ENCODE measurements at regions not wholly inside any gene's neighbourhood (a gene's known extent, or its start where the extent isn't known, plus 50 kb on each side); places are given as distances from the start of the nearest gene placed in this dataset.

DNA sequence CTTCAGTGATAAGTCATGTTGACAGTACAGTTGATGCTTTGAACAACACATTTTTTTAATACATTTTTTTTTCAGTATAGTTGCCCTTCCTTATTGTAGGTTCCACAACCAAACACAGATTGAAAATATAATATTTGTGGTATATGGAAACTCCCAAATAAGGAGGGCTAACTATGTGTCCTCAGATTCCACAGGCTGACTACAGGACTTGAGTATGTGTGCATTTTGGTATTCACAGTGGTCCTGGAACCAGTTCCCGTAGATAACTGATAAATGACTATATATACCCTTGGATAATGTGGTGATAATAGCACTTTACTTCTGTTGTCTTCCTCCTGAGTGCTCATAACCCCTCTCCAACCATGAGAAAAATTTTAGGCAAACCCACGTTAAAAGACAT, 111.6 kb upstream of the NUDT6 start:
- Histone ChIP-seq H3K9ac (no peak overlapping the region), H3F3A (replicated peaks; ENCODE audit: insufficient read depth) (no peaks in the 10 kb centered on the region), H3K79me2 (ENCODE audit: insufficient read depth) (no peaks in the 10 kb centered on the region; the same call in 1 of the 2 replicates), H3K4me1 (ENCODE audit: control insufficient read depth in 1 of 2, insufficient read depth in 2 of 2, low read depth in 1 of 2, low read length in 1 of 2) (no peaks in the 10 kb centered on the region), H3K36me3 (replicated peaks in 1 of 2; ENCODE audit: control insufficient read depth in 1 of 2, insufficient read depth in 2 of 2, low read length in 1 of 2) (peaks cover 0 to 18% of the 10 kb centered on the region in 2 experiments), H3K27ac (ENCODE audit: low read depth in 2 of 2, low read length in 1 of 2) (no peak overlapping the region), H3K27me3 (ENCODE audit: insufficient read depth) (no peaks in the 10 kb centered on the region), H3K4me3 (ENCODE audit: low read depth in 2 of 2, low read length in 1 of 2) (no peak overlapping the region), H3K4me2 (no peak overlapping the region), H2AFZ (ENCODE audit: low read depth) (no peak overlapping the region), H4K20me1 (ENCODE audit: insufficient read depth) (no peaks in the 10 kb centered on the region), H3K9me2 (no peaks in the 10 kb centered on the region), H3K9me3 (no peaks in the 10 kb centered on the region)
- TF ChIP-seq EP300 (IDR thresholded peaks at IDR 0.05; ENCODE audit: borderline replicate concordance in 1 of 2, low read depth in 1 of 2, low read length in 1 of 2) (no peak), RXRA (IDR thresholded peaks at IDR 0.05; ENCODE audit: borderline replicate concordance, low read depth) (no peak), CHD2 (IDR thresholded peaks at IDR 0.05; ENCODE audit: low read length, partially characterized antibody) (no peak), YY1 (IDR thresholded peaks at IDR 0.05; ENCODE audit: low read depth) (no peak), GABPA (IDR thresholded peaks at IDR 0.05; ENCODE audit: low read depth) (no peak), JUND (IDR thresholded peaks at IDR 0.05) (no peak), FOXM1 (IDR thresholded peaks at IDR 0.05; ENCODE audit: low read depth) (no peak), EZH2phosphoT487 (IDR thresholded peaks at IDR 0.05; ENCODE audit: borderline replicate concordance, low read depth) (no peak), SIN3A (IDR thresholded peaks at IDR 0.05; ENCODE audit: borderline replicate concordance, low read depth, low read length) (no peak)
- ChIA-PET CTCF (no interaction called here), POLR2A (no interaction called here)
- DNase-seq = no peak
- 86% methylated on average over 2 of the region's 2 CpGs for WGBS (ENCODE audit: low lambda C conversion rate)

DNA sequence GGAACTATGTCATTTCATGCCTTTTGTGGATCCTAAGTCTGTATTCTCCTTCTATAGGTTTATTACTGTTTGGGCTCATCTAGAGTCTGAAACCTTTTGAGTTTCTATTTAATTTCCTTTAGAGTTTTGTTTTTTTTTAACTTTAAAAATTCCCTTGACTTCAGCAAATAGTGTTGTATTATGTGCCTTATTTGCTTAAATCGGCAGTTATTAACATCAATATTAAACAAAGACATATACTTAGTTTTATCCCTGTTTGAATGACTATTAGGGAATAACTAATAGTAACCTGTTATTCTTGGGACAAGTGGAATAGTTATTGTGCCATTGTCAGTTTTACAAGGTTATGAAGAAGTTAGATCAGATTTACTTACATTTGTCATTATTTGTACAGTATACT, 112.8 kb upstream of the NUDT6 start:
- no peaks in the 10 kb centered on the region for H3K27me3 ChIP-seq (ENCODE audit: insufficient read depth)
- no peak for TF ChIP-seq MEF2A (IDR thresholded peaks at IDR 0.05; ENCODE audit: borderline replicate concordance, low read depth)
- no peak for TF ChIP-seq EZH2phosphoT487 (IDR thresholded peaks at IDR 0.05; ENCODE audit: borderline replicate concordance, low read depth)
- no peak for TF ChIP-seq YY1 (IDR thresholded peaks at IDR 0.05; ENCODE audit: low read depth)
- no peak for TF ChIP-seq NFIC (IDR thresholded peaks at IDR 0.05; ENCODE audit: borderline replicate concordance)
- TF ChIP-seq EP300 (IDR thresholded peaks at IDR 0.05; ENCODE audit: borderline replicate concordance in 1 of 2, low read depth in 1 of 2, low read length in 1 of 2) = no peak
- TF ChIP-seq RCOR1 (IDR thresholded peaks at IDR 0.05; ENCODE audit: low read length) = no peak
- TF ChIP-seq SMC3 (IDR thresholded peaks at IDR 0.05; ENCODE audit: low read depth, low read length) = no peak
- TF ChIP-seq ELF1 (IDR thresholded peaks at IDR 0.05) = no peak
- no peak for TF ChIP-seq RXRA (IDR thresholded peaks at IDR 0.05; ENCODE audit: borderline replicate concordance, low read depth)
- no peak for TF ChIP-seq CHD2 (IDR thresholded peaks at IDR 0.05; ENCODE audit: low read length, partially characterized antibody)
- TF ChIP-seq POLR2AphosphoS5 (IDR thresholded peaks at IDR 0.05; ENCODE audit: low read depth, low read length) = no peak
- TF ChIP-seq FOXJ3 (CRISPR knock-in tag; IDR thresholded peaks at IDR 0.05) = no peak
- TF ChIP-seq, protein P1, sequence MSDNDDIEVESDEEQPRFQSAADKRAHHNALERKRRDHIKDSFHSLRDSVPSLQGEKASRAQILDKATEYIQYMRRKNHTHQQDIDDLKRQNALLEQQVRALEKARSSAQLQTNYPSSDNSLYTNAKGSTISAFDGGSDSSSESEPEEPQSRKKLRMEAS (IDR thresholded peaks at IDR 0.05; ENCODE audit: low read depth) = no peak
- TF ChIP-seq, protein P2, sequence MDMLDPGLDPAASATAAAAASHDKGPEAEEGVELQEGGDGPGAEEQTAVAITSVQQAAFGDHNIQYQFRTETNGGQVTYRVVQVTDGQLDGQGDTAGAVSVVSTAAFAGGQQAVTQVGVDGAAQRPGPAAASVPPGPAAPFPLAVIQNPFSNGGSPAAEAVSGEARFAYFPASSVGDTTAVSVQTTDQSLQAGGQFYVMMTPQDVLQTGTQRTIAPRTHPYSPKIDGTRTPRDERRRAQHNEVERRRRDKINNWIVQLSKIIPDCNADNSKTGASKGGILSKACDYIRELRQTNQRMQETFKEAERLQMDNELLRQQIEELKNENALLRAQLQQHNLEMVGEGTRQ (IDR thresholded peaks at IDR 0.05; ENCODE audit: borderline replicate concordance, low read depth, low read length) = no peak
- TF ChIP-seq, protein P3, sequence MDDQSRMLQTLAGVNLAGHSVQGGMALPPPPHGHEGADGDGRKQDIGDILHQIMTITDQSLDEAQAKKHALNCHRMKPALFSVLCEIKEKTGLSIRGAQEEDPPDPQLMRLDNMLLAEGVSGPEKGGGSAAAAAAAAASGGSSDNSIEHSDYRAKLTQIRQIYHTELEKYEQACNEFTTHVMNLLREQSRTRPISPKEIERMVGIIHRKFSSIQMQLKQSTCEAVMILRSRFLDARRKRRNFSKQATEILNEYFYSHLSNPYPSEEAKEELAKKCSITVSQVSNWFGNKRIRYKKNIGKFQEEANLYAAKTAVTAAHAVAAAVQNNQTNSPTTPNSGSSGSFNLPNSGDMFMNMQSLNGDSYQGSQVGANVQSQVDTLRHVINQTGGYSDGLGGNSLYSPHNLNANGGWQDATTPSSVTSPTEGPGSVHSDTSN (IDR thresholded peaks at IDR 0.05) = no peak
- no peak for TF ChIP-seq TEAD4 (IDR thresholded peaks at IDR 0.05; ENCODE audit: borderline replicate concordance, insufficient read depth)
- no peak for TF ChIP-seq NRF1 (IDR thresholded peaks at IDR 0.05; ENCODE audit: low read depth, low read length)
- no peak for TF ChIP-seq JUND (IDR thresholded peaks at IDR 0.05)
- no peak for TF ChIP-seq RFX5 (IDR thresholded peaks at IDR 0.05; ENCODE audit: low read length)
- TF ChIP-seq, protein P4, sequence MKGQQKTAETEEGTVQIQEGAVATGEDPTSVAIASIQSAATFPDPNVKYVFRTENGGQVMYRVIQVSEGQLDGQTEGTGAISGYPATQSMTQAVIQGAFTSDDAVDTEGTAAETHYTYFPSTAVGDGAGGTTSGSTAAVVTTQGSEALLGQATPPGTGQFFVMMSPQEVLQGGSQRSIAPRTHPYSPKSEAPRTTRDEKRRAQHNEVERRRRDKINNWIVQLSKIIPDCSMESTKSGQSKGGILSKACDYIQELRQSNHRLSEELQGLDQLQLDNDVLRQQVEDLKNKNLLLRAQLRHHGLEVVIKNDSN (IDR thresholded peaks at IDR 0.05; ENCODE audit: borderline replicate concordance, low read depth) = no peak
- H3K9me2 ChIP-seq = no peaks in the 10 kb centered on the region
- no peak overlapping the region for H3K27ac ChIP-seq (ENCODE audit: low read depth in 2 of 2, low read length in 1 of 2)
- H3F3A ChIP-seq (replicated peaks; ENCODE audit: insufficient read depth) = no peaks in the 10 kb centered on the region
- no peaks in the 10 kb centered on the region; the same call in 1 of the 2 replicates for H3K79me2 ChIP-seq (ENCODE audit: insufficient read depth)
- no peak overlapping the region for H2AFZ ChIP-seq (ENCODE audit: low read depth)
- H3K4me3 ChIP-seq (ENCODE audit: low read depth in 2 of 2, low read length in 1 of 2) = no peak overlapping the region
- no peaks in the 10 kb centered on the region for H3K9me3 ChIP-seq
- 98% methylated on average over 1 of the region's 1 CpG for WGBS (ENCODE audit: low lambda C conversion rate)
- ChIA-PET CTCF (no interaction called here), POLR2A (no interaction called here)
- H3K4me2 ChIP-seq = no peak overlapping the region
- H3K36me3 ChIP-seq (replicated peaks in 1 of 2; ENCODE audit: control insufficient read depth in 1 of 2, insufficient read depth in 2 of 2, low read length in 1 of 2) = peaks cover 2 to 22% of the 10 kb centered on the region in 2 experiments
- H4K20me1 ChIP-seq (ENCODE audit: insufficient read depth) = no peaks in the 10 kb centered on the region
- no peaks in the 10 kb centered on the region for H3K4me1 ChIP-seq (ENCODE audit: control insufficient read depth in 1 of 2, insufficient read depth in 2 of 2, low read depth in 1 of 2, low read length in 1 of 2)
- H3K9ac ChIP-seq = no peak overlapping the region
- no peak for DNase-seq

All from SK-N-SH (cell line).